Left ventricle myocardium inferior (tissue), 1 donor: ENCODE measurements at regions not wholly inside any gene's neighbourhood (a gene's known extent, or its start where the extent isn't known, plus 50 kb on each side); places are given as distances from the start of the nearest gene placed in this dataset.

ENCODE experiments used
- DNase-seq: peaks from one replicate; pipeline ENCODE4 v3.0.0-alpha.2; 2020
- H3K27ac ChIP-seq: fragments of 200-600 bp; replicated peaks from 2 replicates; pipeline ENCODE4 v1.8.0; 2021
- H3K27me3 ChIP-seq: fragments of 200-600 bp; 2 replicates; pipeline ENCODE4 v1.8.0; 2021; ENCODE audit warnings: low read depth
- H3K36me3 ChIP-seq: fragments of 200-600 bp; 2 replicates; pipeline ENCODE4 v1.8.0; 2021
- H3K4me1 ChIP-seq: fragments of 200-600 bp; 2 replicates; pipeline ENCODE4 v1.8.0; 2021
- H3K4me3 ChIP-seq: fragments of 200-600 bp; 2 replicates; pipeline ENCODE4 v1.8.0; 2021; ENCODE audit warnings: mild to moderate bottlenecking, moderate library complexity
- H3K9me3 ChIP-seq: fragments of 200-600 bp; replicated peaks from 2 replicates; pipeline ENCODE4 v1.8.0; 2021
- intact Hi-C: fragments of 100-400 bp; cut with micrococcal nuclease; formaldehyde crosslinking; loops from one replicate; pipeline ENCODE4 v1.11.0; 2022
- TF ChIP-seq, protein P1 (sequence below): fragments of 200-600 bp; IDR thresholded peaks from 2 replicates; pipeline ENCODE4 v1.8.0; 2021; ENCODE audit warnings: antibody characterized with exemption, mild to moderate bottlenecking, borderline replicate concordance
- donor health status: DM: no; HTN: yes; CAD: no; lungs with severe emphysema.

DNA sequence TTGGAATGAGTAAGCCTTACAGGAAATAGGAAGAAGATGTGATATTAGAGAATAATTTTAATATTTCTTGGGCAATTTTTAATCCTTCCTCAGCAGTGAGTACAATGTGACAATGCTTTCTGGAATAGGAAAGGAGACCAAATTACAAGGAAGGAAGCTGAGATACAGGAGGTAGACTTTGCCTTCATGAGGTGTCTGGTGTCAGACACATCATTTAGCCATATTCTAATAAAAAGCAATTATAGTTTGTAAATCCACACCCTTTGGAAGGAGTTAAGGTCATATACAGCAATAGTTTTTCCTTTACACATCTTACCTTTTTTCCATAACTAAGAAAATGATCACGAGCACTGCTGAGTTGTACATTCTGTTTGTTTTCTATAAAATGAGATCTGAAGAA lies 390.4 kb downstream of the SH3GL2 start:
- TF ChIP-seq, protein P1, sequence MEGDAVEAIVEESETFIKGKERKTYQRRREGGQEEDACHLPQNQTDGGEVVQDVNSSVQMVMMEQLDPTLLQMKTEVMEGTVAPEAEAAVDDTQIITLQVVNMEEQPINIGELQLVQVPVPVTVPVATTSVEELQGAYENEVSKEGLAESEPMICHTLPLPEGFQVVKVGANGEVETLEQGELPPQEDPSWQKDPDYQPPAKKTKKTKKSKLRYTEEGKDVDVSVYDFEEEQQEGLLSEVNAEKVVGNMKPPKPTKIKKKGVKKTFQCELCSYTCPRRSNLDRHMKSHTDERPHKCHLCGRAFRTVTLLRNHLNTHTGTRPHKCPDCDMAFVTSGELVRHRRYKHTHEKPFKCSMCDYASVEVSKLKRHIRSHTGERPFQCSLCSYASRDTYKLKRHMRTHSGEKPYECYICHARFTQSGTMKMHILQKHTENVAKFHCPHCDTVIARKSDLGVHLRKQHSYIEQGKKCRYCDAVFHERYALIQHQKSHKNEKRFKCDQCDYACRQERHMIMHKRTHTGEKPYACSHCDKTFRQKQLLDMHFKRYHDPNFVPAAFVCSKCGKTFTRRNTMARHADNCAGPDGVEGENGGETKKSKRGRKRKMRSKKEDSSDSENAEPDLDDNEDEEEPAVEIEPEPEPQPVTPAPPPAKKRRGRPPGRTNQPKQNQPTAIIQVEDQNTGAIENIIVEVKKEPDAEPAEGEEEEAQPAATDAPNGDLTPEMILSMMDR = no peak
- peaks cover 2% of the 10 kb centered on the region for H3K9me3 ChIP-seq
- H3K27me3 ChIP-seq = no peaks in the 10 kb centered on the region
- H3K4me3 ChIP-seq = no peak overlapping the region
- no peak for DNase-seq
- no peaks in the 10 kb centered on the region for H3K36me3 ChIP-seq
- intact Hi-C loops = no loop called here
- H3K27ac ChIP-seq = no peak overlapping the region
- no peaks in the 10 kb centered on the region for H3K4me1 ChIP-seq

DNA sequence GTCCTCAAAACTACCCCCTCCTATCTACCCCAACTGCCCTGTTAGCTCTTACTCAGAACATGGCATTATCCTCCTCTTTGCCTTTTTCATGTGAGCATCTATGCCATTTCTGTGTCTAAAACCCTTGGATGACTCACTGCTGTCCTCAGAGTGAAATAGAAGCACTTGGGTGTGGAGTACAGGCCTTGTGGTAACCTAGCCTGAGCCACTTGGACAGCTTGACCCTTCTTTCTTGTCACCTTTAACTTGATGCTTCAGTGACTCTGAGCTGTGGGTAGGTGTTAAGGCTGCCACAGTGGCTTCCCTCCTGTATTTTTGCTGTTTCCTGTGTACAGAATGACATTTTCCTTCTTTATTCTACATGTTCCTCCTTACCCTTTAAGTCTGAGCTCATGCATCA lies 391.4 kb downstream of the SH3GL2 start:
- peaks cover 12% of the 10 kb centered on the region for H3K9me3 ChIP-seq
- no peaks in the 10 kb centered on the region for H3K4me1 ChIP-seq
- no peaks in the 10 kb centered on the region for H3K27me3 ChIP-seq
- no peak for DNase-seq
- H3K4me3 ChIP-seq = no peak overlapping the region
- no peaks in the 10 kb centered on the region for H3K36me3 ChIP-seq
- TF ChIP-seq, protein P1 = no peak
- intact Hi-C loops = no loop called here
- no peak overlapping the region for H3K27ac ChIP-seq

DNA sequence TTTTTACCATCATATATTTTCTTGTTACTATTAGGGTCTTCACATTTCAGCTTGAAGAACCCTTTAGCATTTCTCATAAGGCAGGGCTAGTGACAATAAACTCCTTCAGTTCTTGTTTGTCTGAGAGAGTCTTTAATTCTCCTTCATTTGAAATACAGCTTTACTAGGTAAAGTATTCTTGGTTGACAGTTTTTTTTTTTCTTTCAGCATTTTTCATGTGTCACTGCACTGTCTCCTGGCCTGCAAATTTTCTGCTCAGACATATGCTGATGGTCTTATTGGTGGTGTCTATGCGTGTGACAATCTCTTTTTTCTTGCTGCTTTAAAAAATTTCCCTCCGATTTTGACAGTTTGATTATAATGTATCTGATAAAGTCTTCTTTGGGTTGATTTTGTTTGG lies 399.9 kb downstream of the SH3GL2 start:
- TF ChIP-seq, protein P1 = no peak
- H3K36me3 ChIP-seq = no peaks in the 10 kb centered on the region
- no peaks in the 10 kb centered on the region for H3K27me3 ChIP-seq
- no peaks in the 10 kb centered on the region for H3K4me1 ChIP-seq
- peaks cover 73% of the 10 kb centered on the region for H3K9me3 ChIP-seq
- H3K4me3 ChIP-seq = no peak overlapping the region
- no peak for DNase-seq
- H3K27ac ChIP-seq = no peak overlapping the region
- intact Hi-C loops = no loop called here

DNA sequence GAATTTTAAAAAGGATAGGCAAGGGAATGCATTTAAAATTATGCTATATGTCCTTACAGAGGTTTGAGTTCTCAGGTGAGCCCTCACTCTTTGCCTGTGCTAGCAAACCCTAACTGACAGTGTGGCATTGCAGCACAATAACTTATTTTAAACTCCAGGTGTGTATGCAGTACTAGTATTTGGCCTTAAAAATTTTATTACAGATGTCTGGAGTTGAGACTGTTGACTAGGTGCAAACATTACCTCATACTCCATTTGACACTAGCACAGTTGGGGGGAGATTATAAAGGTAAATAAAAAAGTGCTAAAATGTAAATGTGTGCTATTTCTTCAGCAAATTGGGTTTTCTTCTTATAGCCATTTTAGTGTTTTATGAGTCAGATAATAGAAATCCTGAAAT lies 407.7 kb downstream of the SH3GL2 start:
- no peak overlapping the region for H3K4me3 ChIP-seq
- intact Hi-C loops = no loop called here
- no peaks in the 10 kb centered on the region for H3K4me1 ChIP-seq
- H3K36me3 ChIP-seq = no peaks in the 10 kb centered on the region
- no peak overlapping the region for H3K27ac ChIP-seq
- H3K27me3 ChIP-seq = no peaks in the 10 kb centered on the region
- TF ChIP-seq, protein P1 = no peak
- peaks cover 2% of the 10 kb centered on the region for H3K9me3 ChIP-seq
- no peak for DNase-seq

DNA sequence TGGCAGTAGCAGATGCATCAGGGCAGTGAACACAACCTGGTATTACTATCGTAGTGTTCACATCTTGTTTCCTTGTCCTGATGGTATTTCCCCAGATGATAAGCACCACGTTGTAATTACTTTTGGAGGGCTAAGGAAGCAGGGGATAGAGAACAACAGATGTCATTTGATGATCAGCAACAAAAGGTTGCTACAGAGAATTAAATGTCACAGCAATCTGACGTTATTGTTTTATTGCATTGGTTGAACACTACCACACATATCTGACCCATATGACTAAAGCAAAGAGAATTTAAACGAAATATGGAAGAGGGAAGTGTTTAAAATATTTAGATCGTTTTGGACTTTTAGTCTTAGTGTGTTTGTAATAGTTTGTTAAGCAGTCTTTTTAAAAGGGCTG lies 408.3 kb downstream of the SH3GL2 start:
- no peak overlapping the region for H3K27ac ChIP-seq
- TF ChIP-seq, protein P1 = no peak
- intact Hi-C loops = no loop called here
- no peaks in the 10 kb centered on the region for H3K9me3 ChIP-seq
- no peaks in the 10 kb centered on the region for H3K4me1 ChIP-seq
- no peaks in the 10 kb centered on the region for H3K36me3 ChIP-seq
- no peak overlapping the region for H3K4me3 ChIP-seq
- DNase-seq = no peak
- H3K27me3 ChIP-seq = no peaks in the 10 kb centered on the region

DNA sequence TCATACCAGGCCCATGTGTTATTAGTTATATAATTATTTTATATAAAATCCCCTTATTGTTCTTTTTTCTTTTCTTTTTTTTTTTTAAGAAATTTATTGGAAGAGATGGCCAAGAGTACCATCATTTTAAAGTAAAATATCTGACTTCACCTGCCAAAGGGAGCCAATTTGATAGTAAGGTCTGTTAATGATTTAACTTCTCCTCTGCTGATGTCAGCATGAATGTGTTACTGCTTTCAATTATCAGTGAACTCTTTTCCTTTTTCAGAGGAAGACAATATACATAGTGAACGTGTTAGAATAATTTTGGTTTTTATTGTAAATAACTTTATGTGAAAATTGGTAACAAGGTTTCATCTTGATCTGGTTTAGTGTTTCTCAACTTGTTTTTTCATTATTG lies 409.6 kb downstream of the SH3GL2 start:
- Histone ChIP-seq H3K36me3 (no peaks in the 10 kb centered on the region), H3K4me3 (no peak overlapping the region), H3K27ac (no peak overlapping the region), H3K4me1 (no peaks in the 10 kb centered on the region), H3K27me3 (no peaks in the 10 kb centered on the region), H3K9me3 (no peaks in the 10 kb centered on the region)
- no peak for DNase-seq
- intact Hi-C loops = no loop called here
- TF ChIP-seq, protein P1 = no peak
